ENCODE measurements at regions not wholly inside any gene's neighbourhood (a gene's known extent, or its start where the extent isn't known, plus 50 kb on each side); places are given as distances from the start of the nearest gene placed in this dataset.

- TF ChIP-seq ZNF8 (CRISPR knock-in tag; IDR thresholded peaks at IDR 0.05) (no peak), ARNTL (CRISPR knock-in tag; IDR thresholded peaks at IDR 0.05; ENCODE audit: borderline replicate concordance, low read depth) (no peak), CSDC2 (CRISPR knock-in tag; IDR thresholded peaks at IDR 0.05) (no peak), ISL1 (CRISPR knock-in tag; IDR thresholded peaks at IDR 0.05) (no peak), TCF4 (CRISPR knock-in tag; IDR thresholded peaks at IDR 0.05; ENCODE audit: borderline replicate concordance) (no peak), RARB (CRISPR knock-in tag; IDR thresholded peaks at IDR 0.05) (no peak), ZFP3 (CRISPR knock-in tag; IDR thresholded peaks at IDR 0.05) (no peak)
- TF ChIP-seq, protein P1, sequence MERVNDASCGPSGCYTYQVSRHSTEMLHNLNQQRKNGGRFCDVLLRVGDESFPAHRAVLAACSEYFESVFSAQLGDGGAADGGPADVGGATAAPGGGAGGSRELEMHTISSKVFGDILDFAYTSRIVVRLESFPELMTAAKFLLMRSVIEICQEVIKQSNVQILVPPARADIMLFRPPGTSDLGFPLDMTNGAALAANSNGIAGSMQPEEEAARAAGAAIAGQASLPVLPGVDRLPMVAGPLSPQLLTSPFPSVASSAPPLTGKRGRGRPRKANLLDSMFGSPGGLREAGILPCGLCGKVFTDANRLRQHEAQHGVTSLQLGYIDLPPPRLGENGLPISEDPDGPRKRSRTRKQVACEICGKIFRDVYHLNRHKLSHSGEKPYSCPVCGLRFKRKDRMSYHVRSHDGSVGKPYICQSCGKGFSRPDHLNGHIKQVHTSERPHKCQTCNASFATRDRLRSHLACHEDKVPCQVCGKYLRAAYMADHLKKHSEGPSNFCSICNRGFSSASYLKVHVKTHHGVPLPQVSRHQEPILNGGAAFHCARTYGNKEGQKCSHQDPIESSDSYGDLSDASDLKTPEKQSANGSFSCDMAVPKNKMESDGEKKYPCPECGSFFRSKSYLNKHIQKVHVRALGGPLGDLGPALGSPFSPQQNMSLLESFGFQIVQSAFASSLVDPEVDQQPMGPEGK (CRISPR knock-in tag; IDR thresholded peaks at IDR 0.05; ENCODE audit: borderline replicate concordance): no peak
- TF ChIP-seq, protein P2, sequence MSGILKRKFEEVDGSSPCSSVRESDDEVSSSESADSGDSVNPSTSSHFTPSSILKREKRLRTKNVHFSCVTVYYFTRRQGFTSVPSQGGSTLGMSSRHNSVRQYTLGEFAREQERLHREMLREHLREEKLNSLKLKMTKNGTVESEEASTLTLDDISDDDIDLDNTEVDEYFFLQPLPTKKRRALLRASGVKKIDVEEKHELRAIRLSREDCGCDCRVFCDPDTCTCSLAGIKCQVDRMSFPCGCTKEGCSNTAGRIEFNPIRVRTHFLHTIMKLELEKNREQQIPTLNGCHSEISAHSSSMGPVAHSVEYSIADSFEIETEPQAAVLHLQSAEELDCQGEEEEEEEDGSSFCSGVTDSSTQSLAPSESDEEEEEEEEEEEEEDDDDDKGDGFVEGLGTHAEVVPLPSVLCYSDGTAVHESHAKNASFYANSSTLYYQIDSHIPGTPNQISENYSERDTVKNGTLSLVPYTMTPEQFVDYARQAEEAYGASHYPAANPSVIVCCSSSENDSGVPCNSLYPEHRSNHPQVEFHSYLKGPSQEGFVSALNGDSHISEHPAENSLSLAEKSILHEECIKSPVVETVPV (CRISPR knock-in tag; IDR thresholded peaks at IDR 0.05): no peak
These were observed 597.3 kb downstream of the PKHD1 start for GRCh38 chr6:51490101-51490500.

Data from SK-N-SH treated with all-trans-retinoic acid at 6 μM for 48 hours (cell line).